Endodermal cell (in vitro differentiated cells): ENCODE measurements at regions not wholly inside any gene's neighbourhood (a gene's known extent, or its start where the extent isn't known, plus 50 kb on each side); places are given as distances from the start of the nearest gene placed in this dataset.

Source experiments
- DNase-seq: peaks from one replicate; pipeline ENCODE4 v3.0.0-alpha.2; 2017
- H3K27ac ChIP-seq: 2 replicates; pipeline ENCODE4 v1.5.1; 2013; ENCODE audit warnings: mild to moderate bottlenecking, low read depth, low read length, moderate library complexity
- H3K27me3 ChIP-seq: 2 replicates; pipeline ENCODE4 v1.6.1; 2013; ENCODE audit warnings: mild to moderate bottlenecking, low read length, moderate library complexity; ENCODE audit not compliant: insufficient read depth, control insufficient read depth, poor library complexity, severe bottlenecking
- H3K36me3 ChIP-seq: 2 replicates; pipeline ENCODE4 v1.7.0; 2013; ENCODE audit warnings: mild to moderate bottlenecking, low read length, moderate library complexity; ENCODE audit not compliant: control insufficient read depth, insufficient read depth
- H3K4me1 ChIP-seq: one replicate; pipeline ENCODE4 v1.7.0; 2013; ENCODE audit warnings: low read length; ENCODE audit not compliant: control insufficient read depth, insufficient read depth
- H3K4me3 ChIP-seq: 2 replicates; pipeline ENCODE4 v1.5.1; 2013; ENCODE audit warnings: mild to moderate bottlenecking, low read length, moderate library complexity
- H3K9ac ChIP-seq: 2 replicates; pipeline ENCODE4 v1.6.1; 2013; ENCODE audit warnings: mild to moderate bottlenecking, low read length, moderate library complexity; ENCODE audit not compliant: poor library complexity, severe bottlenecking; ENCODE audit errors: extremely low read depth
- H3K9me3 ChIP-seq: 2 replicates; pipeline ENCODE4 v1.6.1; 2013; ENCODE audit warnings: mild to moderate bottlenecking, low read length, moderate library complexity; ENCODE audit not compliant: control insufficient read depth
- H3K27ac Mint-ChIP-seq: 2 replicates; pipeline ENCODE4 v1.8.0; 2020; ENCODE audit warnings: mixed read lengths
- H3K27me3 Mint-ChIP-seq: 2 replicates; pipeline ENCODE4 v1.8.0; 2021; ENCODE audit warnings: mild to moderate bottlenecking, mixed read lengths; ENCODE audit not compliant: insufficient read depth
- H3K36me3 Mint-ChIP-seq: 2 replicates; pipeline ENCODE4 v1.8.0; 2020; ENCODE audit warnings: low read depth, mixed read lengths
- H3K4me1 Mint-ChIP-seq: 2 replicates; pipeline ENCODE4 v1.8.0; 2020; ENCODE audit warnings: mixed read lengths
- H3K4me3 Mint-ChIP-seq: 2 replicates; pipeline ENCODE4 v1.8.0; 2020; ENCODE audit warnings: mild to moderate bottlenecking, moderate library complexity, mixed read lengths
- H3K9me3 Mint-ChIP-seq: 2 replicates; pipeline ENCODE4 v1.8.0; 2020; ENCODE audit warnings: mild to moderate bottlenecking, mixed read lengths
- CTCF ChIP-seq: fragments of 200-600 bp; sonication (generic); conservative IDR thresholded peaks from 2 replicates; pipeline ENCODE4 v1.5.0; 2021; ENCODE audit warnings: antibody characterized with exemption, mild to moderate bottlenecking
- WGBS, 2 experiments: methylation state at CpG; one replicate each; pipeline versions ENCODE4 v1.1.5 to v1.1.7; 2013; ENCODE audit warnings: missing lambda C conversion rate in 2 of 2, mixed read lengths in 1 of 2; ENCODE audit not compliant: insufficient coverage in 1 of 2, insufficient read length in 1 of 2; 5-methylcytosine and 5-hydroxymethylcytosine counted together

GRCh38 chr1:234701737-234702341 lies 91.9 kb upstream of the IRF2BP2 start:
- Histone ChIP-seq H3K4me3 (no peak overlapping the region), H3K27ac (no peak overlapping the region), H3K36me3 (no peaks in the 10 kb centered on the region), H3K27me3 (no peaks in the 10 kb centered on the region), H3K9ac (no peak overlapping the region), H3K4me1 (no peaks in the 10 kb centered on the region), H3K9me3 (no peaks in the 10 kb centered on the region)
- H3K36me3 Mint-ChIP-seq = no peaks in the 10 kb centered on the region
- no peaks in the 10 kb centered on the region for H3K9me3 Mint-ChIP-seq
- no peak for TF ChIP-seq CTCF
- 90 to 92% methylated on average over 5 to 6 of the region's 6 CpGs for WGBS, 2 experiments
- H3K27ac Mint-ChIP-seq = no peak overlapping the region
- DNase-seq = no peak
- H3K27me3 Mint-ChIP-seq = peaks cover 2% of the 10 kb centered on the region
- no peaks in the 10 kb centered on the region for H3K4me1 Mint-ChIP-seq
- no peak overlapping the region for H3K4me3 Mint-ChIP-seq

- H3K27me3 ChIP-seq = no peaks in the 10 kb centered on the region
- H3K36me3 Mint-ChIP-seq = no peaks in the 10 kb centered on the region
- H3K4me3 ChIP-seq = no peak overlapping the region
- TF ChIP-seq CTCF = no peak
- H3K27me3 Mint-ChIP-seq = peaks cover 2% of the 10 kb centered on the region
- H3K9me3 ChIP-seq = no peaks in the 10 kb centered on the region
- no peak for DNase-seq
- no peaks in the 10 kb centered on the region for H3K36me3 ChIP-seq
- H3K9me3 Mint-ChIP-seq = no peaks in the 10 kb centered on the region
- H3K27ac ChIP-seq = no peak overlapping the region
- no peaks in the 10 kb centered on the region for H3K4me1 Mint-ChIP-seq
- 90% methylated on average over 6 to 7 of the region's 7 CpGs for WGBS, 2 experiments
- no peak overlapping the region for H3K4me3 Mint-ChIP-seq
- no peaks in the 10 kb centered on the region for H3K4me1 ChIP-seq
- H3K27ac Mint-ChIP-seq = no peak overlapping the region
- no peak overlapping the region for H3K9ac ChIP-seq
Observed at GRCh38 chr1:234699795-234700665, 90.1 kb upstream of the IRF2BP2 start.

- Mint-ChIP-seq H3K4me1 (no peaks in the 10 kb centered on the region), H3K27me3 (no peaks in the 10 kb centered on the region), H3K9me3 (no peaks in the 10 kb centered on the region), H3K4me3 (no peak overlapping the region), H3K27ac (no peak overlapping the region), H3K36me3 (no peaks in the 10 kb centered on the region)
- Histone ChIP-seq H3K4me1 (no peaks in the 10 kb centered on the region), H3K9me3 (no peaks in the 10 kb centered on the region), H3K27me3 (no peaks in the 10 kb centered on the region), H3K9ac (no peak overlapping the region), H3K36me3 (no peaks in the 10 kb centered on the region), H3K27ac (no peak overlapping the region), H3K4me3 (no peak overlapping the region)
- WGBS, 2 experiments = 93 to 94% methylated on average over 6 of the region's 6 CpGs
- no peak for TF ChIP-seq CTCF
- no peak for DNase-seq
Observed at GRCh38 chr1:234698686-234699085, 88.7 kb upstream of the IRF2BP2 start.
